ENCODE measurements at regions not wholly inside any gene's neighbourhood (a gene's known extent, or its start where the extent isn't known, plus 50 kb on each side); places are given as distances from the start of the nearest gene placed in this dataset.

- TF ChIP-seq CTCF (conservative IDR thresholded peaks at IDR 0.05 in 1 of 2, IDR thresholded peaks at IDR 0.05 in 1 of 2; ENCODE audit: extremely low read depth in 1 of 2, insufficient read depth in 1 of 2, low read depth in 1 of 2, low read length in 2 of 2) (no peak), EZH2 (IDR thresholded peaks at IDR 0.05; ENCODE audit: borderline replicate concordance, low read length) (no peak)
These were observed 1633.7 kb upstream of the CELF4 start for GRCh38 chr18:39199231-39199855.
